GM19324 (cell line): ENCODE measurements at regions not wholly inside any gene's neighbourhood (a gene's known extent, or its start where the extent isn't known, plus 50 kb on each side); places are given as distances from the start of the nearest gene placed in this dataset.
"Not testable (repeated sequence)": the region's sequence is repeated elsewhere in the genome, so short reads cannot be mapped to it uniquely, and the experiment has no call there.

Experiments used
- ATAC-seq: cut with Tn5 transposase; IDR thresholded peaks from one replicate; pipeline ENCODE4 v1.9.1; 2021; ENCODE audit warnings: mild to moderate bottlenecking, moderate library complexity; ENCODE audit not compliant: unreplicated experiment, low FRiP score

GRCh38 chr2:87587934-87588333, 160.0 kb upstream of the PLGLB2 start:
- ATAC-seq, result not testable (repeated sequence)

- ATAC-seq, result not testable (repeated sequence)
Observed at GRCh38 chr2:87592974-87593373, 154.9 kb upstream of the PLGLB2 start.

- ATAC-seq, result not testable (repeated sequence)
Observed at GRCh38 chr2:87593784-87594610, 153.9 kb upstream of the PLGLB2 start.

GRCh38 chr2:87594611-87594992, 153.3 kb upstream of the PLGLB2 start:
- not testable (repeated sequence) for ATAC-seq

GRCh38 chr2:87595017-87595416, 152.9 kb upstream of the PLGLB2 start:
- ATAC-seq, result not testable (repeated sequence)

- ATAC-seq, result not testable (repeated sequence)
Observed at GRCh38 chr2:87600961-87601360, 146.9 kb upstream of the PLGLB2 start.

- ATAC-seq, result not testable (repeated sequence)
Observed at GRCh38 chr2:87602118-87602517, 145.8 kb upstream of the PLGLB2 start.

- not testable (repeated sequence) for ATAC-seq
Observed at GRCh38 chr2:87602728-87603127, 145.2 kb upstream of the PLGLB2 start.

GRCh38 chr2:87603418-87604278, 144.2 kb upstream of the PLGLB2 start:
- not testable (repeated sequence) for ATAC-seq

- not testable (repeated sequence) for ATAC-seq
Observed at GRCh38 chr2:87604279-87604818, 143.5 kb upstream of the PLGLB2 start.

GRCh38 chr2:87604980-87605379, 142.9 kb upstream of the PLGLB2 start:
- not testable (repeated sequence) for ATAC-seq

- not testable (repeated sequence) for ATAC-seq
Observed at GRCh38 chr2:87608377-87609166, 139.3 kb upstream of the PLGLB2 start.

GRCh38 chr2:87610974-87611373, 136.9 kb upstream of the PLGLB2 start:
- not testable (repeated sequence) for ATAC-seq

GRCh38 chr2:87611416-87611815, 136.5 kb upstream of the PLGLB2 start:
- not testable (repeated sequence) for ATAC-seq

GRCh38 chr2:87611956-87612355, 135.9 kb upstream of the PLGLB2 start:
- ATAC-seq, result not testable (repeated sequence)

- ATAC-seq, result not testable (repeated sequence)
Observed at GRCh38 chr2:87614829-87615434, 133.0 kb upstream of the PLGLB2 start.

GRCh38 chr2:87619121-87619520, 128.8 kb upstream of the PLGLB2 start:
- not testable (repeated sequence) for ATAC-seq

GRCh38 chr2:87621139-87621538, 126.7 kb upstream of the PLGLB2 start:
- ATAC-seq, result not testable (repeated sequence)

- ATAC-seq, result not testable (repeated sequence)
Observed at GRCh38 chr2:87622720-87623119, 125.2 kb upstream of the PLGLB2 start.
